ENCODE measurements at regions not wholly inside any gene's neighbourhood (a gene's known extent, or its start where the extent isn't known, plus 50 kb on each side); places are given as distances from the start of the nearest gene placed in this dataset.

- no peak overlapping the region for H3K27ac Mint-ChIP-seq
- H3K27me3 Mint-ChIP-seq, result no peaks in the 10 kb centered on the region
- no peaks in the 10 kb centered on the region for H3K36me3 Mint-ChIP-seq
- intact Hi-C loops (cut with micrococcal nuclease), result no loop called here
- H3K4me3 Mint-ChIP-seq, result no peak overlapping the region
- H3K4me1 Mint-ChIP-seq, result no peaks in the 10 kb centered on the region
- peaks cover 0 to 6% (median 0%) of the 10 kb centered on the region in 11 donors for H3K9me3 Mint-ChIP-seq
- ATAC-seq, result no peak
- Histone ChIP-seq H3K36me3 (ENCODE audit: control insufficient read depth in 2 of 3, insufficient read depth in 3 of 3, low read length in 3 of 3) (no peaks in the 10 kb centered on the region), H3K27ac (ENCODE audit: low read depth, low read length) (no peak overlapping the region), H3K4me3 (ENCODE audit: low read length) (no peak overlapping the region), H3K4me1 (ENCODE audit: control insufficient read depth in 2 of 2, insufficient read depth in 2 of 2, low read length in 2 of 2) (no peaks in the 10 kb centered on the region), H3K9me3 (ENCODE audit: control insufficient read depth in 2 of 3, low read length in 3 of 3) (no peaks in the 10 kb centered on the region), H3K27me3 (ENCODE audit: control insufficient read depth in 2 of 2, insufficient read depth in 2 of 2, low read length in 2 of 2) (no peaks in the 10 kb centered on the region)
- POLR2A ChIA-PET, result no interaction called here
- no peak for DNase-seq
- CTCF ChIA-PET, result no interaction called here
Observed at GRCh38 chr4:137980641-137981040, 261.5 kb downstream of the SLC7A11 start.

GRCh38 chr4:137979938-137980337, 262.2 kb downstream of the SLC7A11 start:
- Histone ChIP-seq H3K27ac (ENCODE audit: low read depth, low read length) (no peak overlapping the region), H3K4me3 (ENCODE audit: low read length) (no peak overlapping the region), H3K36me3 (ENCODE audit: control insufficient read depth in 2 of 3, insufficient read depth in 3 of 3, low read length in 3 of 3) (no peaks in the 10 kb centered on the region), H3K4me1 (ENCODE audit: control insufficient read depth in 2 of 2, insufficient read depth in 2 of 2, low read length in 2 of 2) (no peaks in the 10 kb centered on the region), H3K27me3 (ENCODE audit: control insufficient read depth in 2 of 2, insufficient read depth in 2 of 2, low read length in 2 of 2) (no peaks in the 10 kb centered on the region), H3K9me3 (ENCODE audit: control insufficient read depth in 2 of 3, low read length in 3 of 3) (no peaks in the 10 kb centered on the region)
- Mint-ChIP-seq H3K27me3 (no peaks in the 10 kb centered on the region), H3K9me3 (peaks cover 0 to 6% (median 0%) of the 10 kb centered on the region in 11 donors), H3K27ac (no peak overlapping the region), H3K4me3 (no peak overlapping the region), H3K4me1 (no peaks in the 10 kb centered on the region), H3K36me3 (no peaks in the 10 kb centered on the region)
- ChIA-PET CTCF (no interaction called here), POLR2A (no interaction called here)
- intact Hi-C loops (cut with micrococcal nuclease), result no loop called here
- ATAC-seq, result no peak
- DNase-seq, result no peak

GRCh38 chr4:137968956-137969678, 273.0 kb downstream of the SLC7A11 start:
- no peaks in the 10 kb centered on the region for H3K9me3 ChIP-seq (ENCODE audit: control insufficient read depth in 2 of 3, low read length in 3 of 3)
- DNase-seq, result no peak
- H3K27me3 ChIP-seq (ENCODE audit: control insufficient read depth in 2 of 2, insufficient read depth in 2 of 2, low read length in 2 of 2), result no peaks in the 10 kb centered on the region
- H3K4me3 ChIP-seq (ENCODE audit: low read length), result no peak overlapping the region
- no peaks in the 10 kb centered on the region for H3K36me3 ChIP-seq (ENCODE audit: control insufficient read depth in 2 of 3, insufficient read depth in 3 of 3, low read length in 3 of 3)
- ChIA-PET POLR2A (no interaction called here), CTCF (no interaction called here)
- H3K27me3 Mint-ChIP-seq, result no peaks in the 10 kb centered on the region
- H3K4me1 ChIP-seq (ENCODE audit: control insufficient read depth in 2 of 2, insufficient read depth in 2 of 2, low read length in 2 of 2), result no peaks in the 10 kb centered on the region
- no peak overlapping the region for H3K27ac Mint-ChIP-seq
- intact Hi-C loops (cut with micrococcal nuclease), result no loop called here
- no peak overlapping the region for H3K27ac ChIP-seq (ENCODE audit: low read depth, low read length)
- peaks cover 0 to 22% (median 4%) of the 10 kb centered on the region in 11 donors for H3K9me3 Mint-ChIP-seq
- no peak for ATAC-seq
- no peak overlapping the region for H3K4me3 Mint-ChIP-seq
- no peaks in the 10 kb centered on the region for H3K4me1 Mint-ChIP-seq
- H3K36me3 Mint-ChIP-seq, result peaks cover 0 to 6% (median 0%) of the 10 kb centered on the region in 5 donors

- peaks cover 0 to 6% (median 0%) of the 10 kb centered on the region in 5 donors for H3K36me3 Mint-ChIP-seq
- no peak for DNase-seq
- Histone ChIP-seq H3K27ac (ENCODE audit: low read depth, low read length) (no peak overlapping the region), H3K36me3 (ENCODE audit: control insufficient read depth in 2 of 3, insufficient read depth in 3 of 3, low read length in 3 of 3) (no peaks in the 10 kb centered on the region), H3K4me3 (ENCODE audit: low read length) (no peak overlapping the region), H3K27me3 (ENCODE audit: control insufficient read depth in 2 of 2, insufficient read depth in 2 of 2, low read length in 2 of 2) (no peaks in the 10 kb centered on the region), H3K4me1 (ENCODE audit: control insufficient read depth in 2 of 2, insufficient read depth in 2 of 2, low read length in 2 of 2) (no peaks in the 10 kb centered on the region), H3K9me3 (ENCODE audit: control insufficient read depth in 2 of 3, low read length in 3 of 3) (no peaks in the 10 kb centered on the region)
- peaks cover 0 to 17% (median 4%) of the 10 kb centered on the region in 11 donors for H3K9me3 Mint-ChIP-seq
- ChIA-PET POLR2A (no interaction called here), CTCF (no interaction called here)
- H3K27ac Mint-ChIP-seq, result no peak overlapping the region
- intact Hi-C loops (cut with micrococcal nuclease), result no loop called here
- no peaks in the 10 kb centered on the region for H3K27me3 Mint-ChIP-seq
- ATAC-seq, result no peak
- no peak overlapping the region for H3K4me3 Mint-ChIP-seq
- no peaks in the 10 kb centered on the region for H3K4me1 Mint-ChIP-seq
Observed at GRCh38 chr4:137967480-137968190, 274.5 kb downstream of the SLC7A11 start.

GRCh38 chr4:137966504-137966903, 275.6 kb downstream of the SLC7A11 start:
- no peaks in the 10 kb centered on the region for H3K36me3 ChIP-seq (ENCODE audit: control insufficient read depth in 2 of 3, insufficient read depth in 3 of 3, low read length in 3 of 3)
- Mint-ChIP-seq H3K9me3 (peaks cover 0 to 15% (median 4%) of the 10 kb centered on the region in 11 donors), H3K4me1 (no peaks in the 10 kb centered on the region), H3K36me3 (peaks cover 0 to 6% (median 0%) of the 10 kb centered on the region in 5 donors), H3K27me3 (no peaks in the 10 kb centered on the region), H3K27ac (no peak overlapping the region), H3K4me3 (no peak overlapping the region)
- ATAC-seq (no peak), DNase-seq (no peak)
- H3K4me3 ChIP-seq (ENCODE audit: low read length), result no peak overlapping the region
- no peaks in the 10 kb centered on the region for H3K4me1 ChIP-seq (ENCODE audit: control insufficient read depth in 2 of 2, insufficient read depth in 2 of 2, low read length in 2 of 2)
- ChIA-PET CTCF (no interaction called here), POLR2A (no interaction called here)
- no peaks in the 10 kb centered on the region for H3K27me3 ChIP-seq (ENCODE audit: control insufficient read depth in 2 of 2, insufficient read depth in 2 of 2, low read length in 2 of 2)
- no peak overlapping the region for H3K27ac ChIP-seq (ENCODE audit: low read depth, low read length)
- H3K9me3 ChIP-seq (ENCODE audit: control insufficient read depth in 2 of 3, low read length in 3 of 3), result no peaks in the 10 kb centered on the region
- intact Hi-C loops (cut with micrococcal nuclease), result no loop called here

GRCh38 chr4:137961051-137961438, 281.1 kb downstream of the SLC7A11 start:
- no peaks in the 10 kb centered on the region for H3K9me3 ChIP-seq (ENCODE audit: control insufficient read depth in 2 of 3, low read length in 3 of 3)
- H3K4me1 ChIP-seq (ENCODE audit: control insufficient read depth in 2 of 2, insufficient read depth in 2 of 2, low read length in 2 of 2), result no peaks in the 10 kb centered on the region
- Mint-ChIP-seq H3K4me3 (no peak overlapping the region), H3K9me3 (peaks cover 0 to 11% (median 1%) of the 10 kb centered on the region in 11 donors), H3K36me3 (peaks cover 0 to 2% (median 0%) of the 10 kb centered on the region in 5 donors), H3K27ac (no peak overlapping the region), H3K4me1 (no peaks in the 10 kb centered on the region), H3K27me3 (no peaks in the 10 kb centered on the region)
- ChIA-PET POLR2A (no interaction called here), CTCF (no interaction called here)
- H3K4me3 ChIP-seq (ENCODE audit: low read length), result no peak overlapping the region
- intact Hi-C loops (cut with micrococcal nuclease), result no loop called here
- ATAC-seq (no peak), DNase-seq (no peak)
- H3K27me3 ChIP-seq (ENCODE audit: control insufficient read depth in 2 of 2, insufficient read depth in 2 of 2, low read length in 2 of 2), result no peaks in the 10 kb centered on the region
- no peak overlapping the region for H3K27ac ChIP-seq (ENCODE audit: low read depth, low read length)
- H3K36me3 ChIP-seq (ENCODE audit: control insufficient read depth in 2 of 3, insufficient read depth in 3 of 3, low read length in 3 of 3), result no peaks in the 10 kb centered on the region
